Activated T-helper 17 cell treated with anti-CD3 and anti-CD28 coated beads, Interleukin-2, amount 50 U/mL, for 72 hours (primary cell): ENCODE measurements at regions not wholly inside any gene's neighbourhood (a gene's known extent, or its start where the extent isn't known, plus 50 kb on each side); places are given as distances from the start of the nearest gene placed in this dataset.

Experiments used
- ATAC-seq: fragments of 150-1000 bp; cut with Tn5 transposase; replicated peaks from 2 replicates; pipeline ENCODE4 v1.10.0; 2021; ENCODE audit warnings: mild to moderate bottlenecking, moderate library complexity
- H3K27ac Mint-ChIP-seq: one replicate; pipeline ENCODE4 v1.8.0; 2022; ENCODE audit warnings: mixed read lengths
- H3K27me3 Mint-ChIP-seq: one replicate; pipeline ENCODE4 v1.8.0; 2022; ENCODE audit warnings: mixed read lengths
- H3K36me3 Mint-ChIP-seq: one replicate; pipeline ENCODE4 v1.8.0; 2022; ENCODE audit warnings: low read depth, mild to moderate bottlenecking, mixed read lengths
- H3K4me1 Mint-ChIP-seq: one replicate; pipeline ENCODE4 v1.8.0; 2022; ENCODE audit warnings: mixed read lengths
- H3K4me3 Mint-ChIP-seq: one replicate; pipeline ENCODE4 v1.8.0; 2022; ENCODE audit warnings: mild to moderate bottlenecking, mixed read lengths
- H3K9me3 Mint-ChIP-seq: one replicate; pipeline ENCODE4 v1.8.0; 2022; ENCODE audit warnings: mixed read lengths

GRCh38 chr12:46459861-46460545, 87.4 kb upstream of the SLC38A2 start:
- Mint-ChIP-seq H3K27ac (peak overlapping the region; percentile 90), H3K27me3 (no peaks in the 10 kb centered on the region), H3K4me1 (peaks cover 38% of the 10 kb centered on the region), H3K36me3 (no peaks in the 10 kb centered on the region), H3K9me3 (no peaks in the 10 kb centered on the region), H3K4me3 (peak overlapping the region; percentile 76)
- no peak for ATAC-seq

- no peaks in the 10 kb centered on the region for H3K27me3 Mint-ChIP-seq
- H3K36me3 Mint-ChIP-seq: no peaks in the 10 kb centered on the region
- peak overlapping the region; percentile 88 for H3K27ac Mint-ChIP-seq
- peak overlapping the region; percentile 76 for H3K4me3 Mint-ChIP-seq
- ATAC-seq: peak; percentile 82
- no peaks in the 10 kb centered on the region for H3K9me3 Mint-ChIP-seq
- peaks cover 43% of the 10 kb centered on the region for H3K4me1 Mint-ChIP-seq
Measured at GRCh38 chr12:46459111-46459510, 86.5 kb upstream of the SLC38A2 start.

GRCh38 chr12:46458500-46459102, 86.0 kb upstream of the SLC38A2 start:
- ATAC-seq: peak; percentile 39
- Mint-ChIP-seq H3K4me1 (peaks cover 43% of the 10 kb centered on the region), H3K36me3 (no peaks in the 10 kb centered on the region), H3K27me3 (no peaks in the 10 kb centered on the region), H3K27ac (peak overlapping the region; percentile 88), H3K9me3 (no peaks in the 10 kb centered on the region), H3K4me3 (peak overlapping the region; percentile 76)

GRCh38 chr12:46457958-46458357, 85.4 kb upstream of the SLC38A2 start:
- Mint-ChIP-seq H3K4me3 (peak overlapping the region; percentile 76), H3K27me3 (no peaks in the 10 kb centered on the region), H3K27ac (no peak overlapping the region), H3K4me1 (peaks cover 43% of the 10 kb centered on the region), H3K9me3 (no peaks in the 10 kb centered on the region), H3K36me3 (no peaks in the 10 kb centered on the region)
- ATAC-seq: no peak

GRCh38 chr12:46456356-46457334, 84.1 kb upstream of the SLC38A2 start:
- Mint-ChIP-seq H3K27me3 (no peaks in the 10 kb centered on the region), H3K36me3 (no peaks in the 10 kb centered on the region)

GRCh38 chr12:46455648-46456352, 83.2 kb upstream of the SLC38A2 start:
- H3K4me1 Mint-ChIP-seq: peaks cover 46% of the 10 kb centered on the region
- no peaks in the 10 kb centered on the region for H3K27me3 Mint-ChIP-seq
- peak overlapping the region; percentile 39 for H3K27ac Mint-ChIP-seq
- no peaks in the 10 kb centered on the region for H3K9me3 Mint-ChIP-seq
- peak overlapping the region; percentile 48 for H3K4me3 Mint-ChIP-seq
- peak; percentile 30 for ATAC-seq
- H3K36me3 Mint-ChIP-seq: no peaks in the 10 kb centered on the region

More at GRCh38 chr12:46456356-46457334, 84.1 kb upstream of the SLC38A2 start:
- Mint-ChIP-seq H3K27ac (peak overlapping the region; percentile 64), H3K4me3 (peak overlapping the region; percentile 48), H3K9me3 (no peaks in the 10 kb centered on the region), H3K4me1 (peaks cover 47% of the 10 kb centered on the region)
- ATAC-seq: no peak

GRCh38 chr12:46454981-46455380, 82.4 kb upstream of the SLC38A2 start:
- H3K36me3 Mint-ChIP-seq: no peaks in the 10 kb centered on the region
- peak overlapping the region; percentile 48 for H3K4me3 Mint-ChIP-seq
- no peaks in the 10 kb centered on the region for H3K9me3 Mint-ChIP-seq
- H3K27ac Mint-ChIP-seq: no peak overlapping the region
- peaks cover 38% of the 10 kb centered on the region for H3K4me1 Mint-ChIP-seq
- no peak for ATAC-seq
- H3K27me3 Mint-ChIP-seq: no peaks in the 10 kb centered on the region

- no peak for ATAC-seq
- Mint-ChIP-seq H3K27ac (no peak overlapping the region), H3K4me3 (no peak overlapping the region), H3K36me3 (no peaks in the 10 kb centered on the region), H3K9me3 (no peaks in the 10 kb centered on the region), H3K4me1 (peaks cover 26% of the 10 kb centered on the region), H3K27me3 (peaks cover 3% of the 10 kb centered on the region)
Measured at GRCh38 chr12:46453428-46453827, 80.9 kb upstream of the SLC38A2 start.

- Mint-ChIP-seq H3K27ac (no peak overlapping the region), H3K27me3 (peaks cover 3% of the 10 kb centered on the region), H3K9me3 (no peaks in the 10 kb centered on the region), H3K4me3 (no peak overlapping the region), H3K36me3 (no peaks in the 10 kb centered on the region), H3K4me1 (peaks cover 26% of the 10 kb centered on the region)
- no peak for ATAC-seq
Measured at GRCh38 chr12:46452776-46453175, 80.2 kb upstream of the SLC38A2 start.

GRCh38 chr12:46452061-46452615, 79.6 kb upstream of the SLC38A2 start:
- no peaks in the 10 kb centered on the region for H3K9me3 Mint-ChIP-seq
- peaks cover 3% of the 10 kb centered on the region for H3K27me3 Mint-ChIP-seq

GRCh38 chr12:46451276-46452021, 78.9 kb upstream of the SLC38A2 start:
- Mint-ChIP-seq H3K4me1 (peaks cover 22% of the 10 kb centered on the region), H3K36me3 (no peaks in the 10 kb centered on the region), H3K9me3 (no peaks in the 10 kb centered on the region), H3K27me3 (peaks cover 3% of the 10 kb centered on the region), H3K27ac (peak overlapping the region; percentile 73), H3K4me3 (peak overlapping the region; percentile 22)
- ATAC-seq: peak; percentile 78

More at GRCh38 chr12:46452061-46452615, 79.6 kb upstream of the SLC38A2 start:
- no peaks in the 10 kb centered on the region for H3K36me3 Mint-ChIP-seq
- no peak overlapping the region for H3K4me3 Mint-ChIP-seq
- H3K4me1 Mint-ChIP-seq: peaks cover 26% of the 10 kb centered on the region
- ATAC-seq: no peak
- no peak overlapping the region for H3K27ac Mint-ChIP-seq

GRCh38 chr12:46450279-46450748, 77.7 kb upstream of the SLC38A2 start:
- Mint-ChIP-seq H3K27ac (no peak overlapping the region), H3K9me3 (no peaks in the 10 kb centered on the region), H3K4me3 (no peak overlapping the region), H3K27me3 (peaks cover 3% of the 10 kb centered on the region), H3K4me1 (peaks cover 15% of the 10 kb centered on the region), H3K36me3 (no peaks in the 10 kb centered on the region)
- ATAC-seq: no peak

- Mint-ChIP-seq H3K27me3 (peaks cover 3% of the 10 kb centered on the region), H3K36me3 (no peaks in the 10 kb centered on the region), H3K4me3 (no peak overlapping the region), H3K9me3 (no peaks in the 10 kb centered on the region), H3K27ac (no peak overlapping the region), H3K4me1 (peaks cover 13% of the 10 kb centered on the region)
- ATAC-seq: no peak
Measured at GRCh38 chr12:46449856-46450255, 77.3 kb upstream of the SLC38A2 start.
